ENCODE measurements at regions not wholly inside any gene's neighbourhood (a gene's known extent, or its start where the extent isn't known, plus 50 kb on each side); places are given as distances from the start of the nearest gene placed in this dataset.

DNA sequence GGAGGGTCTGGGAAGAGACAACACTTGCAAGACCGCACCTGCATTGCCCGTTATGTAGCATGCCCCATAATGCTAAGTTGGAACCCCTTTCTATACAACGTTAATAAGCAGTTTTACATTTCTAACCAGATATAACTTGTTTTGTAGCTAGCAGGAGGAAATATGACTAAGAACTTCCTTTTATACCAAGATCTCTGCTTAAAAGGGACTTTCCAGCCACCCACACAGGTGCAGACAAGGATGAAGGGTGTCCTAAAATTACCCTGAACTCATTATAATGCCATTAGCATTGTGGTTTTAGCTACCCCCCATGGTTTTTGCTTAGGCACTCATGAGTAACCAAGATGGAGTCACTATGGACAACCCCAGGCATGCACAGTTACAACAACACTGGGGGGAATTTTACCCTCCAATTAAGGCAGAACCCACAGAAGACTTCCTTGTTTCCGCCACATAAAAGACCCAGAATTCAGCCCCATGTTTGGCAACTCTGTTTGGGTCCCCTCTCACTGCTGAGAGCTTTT lies 362.8 kb downstream of the CBLN2 start:
- no peak for DNase-seq (ENCODE audit: low spot score)

- no peak for DNase-seq (ENCODE audit: low spot score)
Observed at GRCh38 chr18:72180689-72181088, 363.5 kb downstream of the CBLN2 start.

DNA sequence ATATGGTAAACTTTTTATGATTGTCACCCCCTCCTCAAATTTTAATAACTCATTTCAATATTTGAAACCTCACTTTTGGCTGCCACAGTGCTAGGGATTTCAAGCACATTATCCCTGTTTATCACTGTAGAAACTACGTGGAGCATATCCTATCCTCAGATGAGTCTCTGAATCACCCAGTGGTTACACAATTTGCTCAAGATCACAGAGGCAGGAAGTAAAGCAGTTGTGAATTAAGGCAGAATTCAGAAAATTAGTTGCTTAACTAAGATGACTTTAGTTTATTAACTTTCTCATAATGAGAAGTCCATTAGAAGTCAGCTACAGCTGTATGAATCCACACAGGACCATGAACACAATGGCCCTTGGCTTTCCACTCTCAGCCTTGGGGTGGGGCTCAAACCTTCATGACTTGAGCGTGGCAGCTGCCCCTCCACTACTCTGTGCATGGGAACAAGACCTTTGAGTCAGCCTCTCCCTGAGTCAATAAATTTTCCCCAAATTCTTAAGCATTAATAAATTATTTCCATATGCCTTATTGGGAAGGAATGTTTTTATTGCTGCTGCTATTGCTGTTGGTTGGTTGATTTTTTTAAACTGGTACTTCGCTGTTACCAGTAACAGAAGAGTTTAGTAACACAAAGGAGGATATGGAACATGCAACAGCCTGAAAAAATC lies 369.0 kb downstream of the CBLN2 start:
- DNase-seq (ENCODE audit: low spot score), result no peak

DNA sequence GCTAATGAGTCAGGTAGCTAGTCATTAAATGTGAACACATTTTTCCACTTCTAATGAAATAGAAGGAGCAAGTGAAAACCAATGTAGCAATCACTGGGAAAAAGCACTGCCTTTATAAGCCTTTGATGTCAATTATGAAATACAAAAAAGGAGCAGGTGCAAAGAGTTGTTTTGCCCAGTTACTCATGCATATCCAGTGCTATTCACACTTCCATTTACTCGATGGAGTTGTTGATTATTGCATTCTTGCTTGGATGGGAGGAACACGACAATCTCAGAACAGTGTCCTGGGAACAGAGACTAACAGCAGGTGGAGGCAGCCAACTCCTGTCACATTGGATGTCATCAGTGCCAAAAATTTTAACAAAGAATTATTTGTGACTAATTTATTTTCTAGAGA lies 372.5 kb downstream of the CBLN2 start:
- no peak for DNase-seq (ENCODE audit: low spot score)

GRCh38 chr18:72161691-72162090 lies 382.5 kb downstream of the CBLN2 start:
- no peak for DNase-seq (ENCODE audit: low spot score)

DNA sequence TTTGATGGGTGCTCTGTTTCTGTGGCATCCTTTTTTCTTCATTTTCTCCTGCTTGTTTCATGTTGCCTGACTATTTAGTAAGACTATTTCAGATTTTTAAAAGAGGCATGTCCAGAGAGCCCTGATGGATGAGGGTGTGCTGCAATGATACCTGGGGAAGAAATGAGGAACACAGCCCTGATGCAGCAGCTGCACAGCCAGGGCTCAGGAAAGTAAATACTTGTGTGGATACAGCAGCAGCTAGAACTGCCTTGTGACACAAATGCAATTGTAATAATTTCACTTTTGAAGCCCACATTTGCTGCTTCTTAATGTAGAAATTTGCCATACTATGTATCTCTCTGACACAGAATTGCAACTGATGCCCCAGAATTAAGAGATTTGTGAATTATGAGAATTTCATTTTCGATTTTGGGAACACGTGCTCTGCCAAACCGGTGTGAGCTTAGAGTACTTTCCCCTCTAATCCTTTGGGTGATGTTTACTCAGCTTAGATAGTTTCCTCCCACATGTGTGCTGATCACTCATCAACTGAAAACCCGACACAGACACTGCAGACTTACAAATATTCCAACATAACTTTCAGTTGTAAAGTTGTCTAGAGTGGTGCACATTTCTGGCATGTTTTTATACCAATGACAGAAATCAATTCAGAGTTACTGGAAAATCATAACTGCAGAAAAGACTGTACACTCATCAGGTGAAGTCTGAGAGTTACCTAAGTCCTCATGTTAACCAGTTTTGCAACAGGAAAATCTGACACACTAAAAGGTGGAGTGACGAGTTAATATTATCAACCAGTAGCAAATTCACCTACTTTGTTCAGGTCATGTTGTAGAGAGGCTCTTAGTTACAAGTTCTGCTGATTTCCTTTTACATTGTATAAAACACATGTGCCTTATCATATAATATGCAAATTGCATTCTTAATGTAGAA lies 383.4 kb downstream of the CBLN2 start:
- DNase-seq (ENCODE audit: low spot score), result no peak

- no peak for DNase-seq (ENCODE audit: low spot score)
Observed at GRCh38 chr18:72155327-72155726, 388.8 kb downstream of the CBLN2 start.

- no peak for DNase-seq (ENCODE audit: low spot score)
Observed at GRCh38 chr18:72154926-72155325, 389.2 kb downstream of the CBLN2 start.

DNA sequence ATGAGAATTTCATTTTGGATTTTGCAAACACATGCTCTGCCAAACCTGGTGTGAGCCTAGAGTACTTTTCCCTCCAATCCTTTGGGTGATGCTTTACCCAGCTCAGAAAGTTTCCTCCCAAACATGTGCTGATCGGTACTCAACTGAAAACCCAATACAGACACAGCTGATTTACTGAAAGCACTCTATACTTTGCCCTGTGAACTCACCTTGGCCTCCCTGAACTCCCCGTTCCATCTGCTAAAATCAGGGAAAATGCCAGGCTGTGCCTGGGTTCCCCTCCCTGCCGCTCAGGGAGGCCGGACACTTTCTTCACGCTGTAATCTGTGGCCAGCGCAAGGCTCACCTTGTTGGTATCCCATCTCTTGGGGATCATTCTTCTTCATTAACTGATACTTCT lies 391.2 kb downstream of the CBLN2 start:
- no peak for DNase-seq (ENCODE audit: low spot score)

DNA sequence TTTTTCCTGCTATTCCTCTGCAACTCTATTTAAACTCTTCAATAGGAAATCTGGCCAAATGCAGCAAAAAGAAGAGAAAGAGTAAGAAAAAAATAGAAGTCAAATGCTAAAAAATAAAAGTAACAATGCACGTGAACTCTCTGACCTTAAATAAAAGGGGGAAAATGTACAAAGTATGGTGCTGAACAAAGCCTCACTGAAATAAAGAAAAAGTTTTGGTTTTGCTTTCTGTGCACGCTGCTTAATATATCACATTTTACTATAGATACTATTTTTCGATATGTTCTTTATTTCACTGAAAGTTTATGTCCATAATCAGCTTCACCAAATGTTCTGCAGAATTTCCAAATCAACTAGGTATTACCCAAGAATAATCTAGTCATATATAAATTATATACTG lies 396.3 kb downstream of the CBLN2 start:
- DNase-seq (ENCODE audit: low spot score), result no peak

- DNase-seq (ENCODE audit: low spot score), result no peak
Observed at GRCh38 chr18:72140007-72140406, 404.1 kb downstream of the CBLN2 start.

- no peak for DNase-seq (ENCODE audit: low spot score)
Observed at GRCh38 chr18:72128649-72129048, 415.5 kb downstream of the CBLN2 start.

DNA sequence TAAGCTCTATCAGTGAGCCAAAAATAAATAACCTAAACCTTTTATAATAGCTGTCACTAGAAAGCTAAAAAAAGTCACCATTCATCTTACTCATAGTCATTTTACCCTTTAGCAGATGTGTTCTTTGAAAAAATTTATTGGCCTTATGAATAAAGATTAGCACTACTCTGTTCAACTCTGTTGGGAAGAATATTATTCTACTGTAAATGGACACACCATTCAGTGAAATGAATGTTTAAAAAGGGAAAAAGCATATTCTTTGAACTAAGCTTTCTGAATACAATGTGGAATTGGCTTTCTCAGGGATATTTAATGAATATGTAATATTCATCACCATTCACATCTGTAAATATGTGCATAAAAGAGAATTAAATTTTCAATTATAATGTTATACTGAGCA lies 422.0 kb downstream of the CBLN2 start:
- no peak for DNase-seq (ENCODE audit: low spot score)

DNA sequence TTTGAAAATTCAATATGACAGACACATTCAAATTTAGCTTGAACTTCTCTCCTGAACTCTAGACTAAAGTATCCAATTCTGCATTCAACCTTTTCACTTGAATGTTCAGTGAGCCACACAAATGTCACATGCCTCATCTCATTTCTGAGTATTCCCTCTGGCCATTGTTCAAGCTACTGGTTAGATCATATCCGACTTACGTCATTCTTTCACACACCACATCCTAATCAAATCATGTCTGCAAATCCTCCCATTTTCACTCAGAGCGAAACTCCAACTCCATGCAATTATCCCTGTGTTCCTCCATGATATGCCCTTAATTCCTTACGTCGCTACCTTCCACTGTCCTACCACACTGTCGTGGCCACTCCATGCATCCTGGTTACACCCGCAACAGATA lies 425.1 kb downstream of the CBLN2 start:
- DNase-seq (ENCODE audit: low spot score), result no peak

- no peak for DNase-seq (ENCODE audit: low spot score)
Observed at GRCh38 chr18:72114801-72115594, 429.1 kb downstream of the CBLN2 start.

- no peak for DNase-seq (ENCODE audit: low spot score)
Observed at GRCh38 chr18:72107647-72108383, 436.3 kb downstream of the CBLN2 start.

DNA sequence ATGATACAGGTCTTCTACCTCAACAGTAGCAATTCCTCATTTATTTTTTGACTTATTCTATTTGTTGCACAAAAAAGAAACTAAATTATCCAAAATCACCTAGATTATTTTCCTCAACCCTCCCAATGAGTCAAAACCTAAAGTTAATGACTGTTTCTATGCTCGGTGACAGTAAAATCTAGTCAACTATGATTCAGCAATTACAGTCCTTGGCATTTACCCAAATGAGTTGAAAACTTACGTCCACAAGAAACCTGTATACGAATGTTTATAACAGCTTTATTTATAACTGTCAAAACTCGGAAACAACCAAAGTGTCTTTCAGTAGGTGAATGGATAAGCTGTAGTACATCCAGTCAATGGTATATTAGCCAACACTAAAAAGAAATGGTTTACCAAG lies 439.3 kb downstream of the CBLN2 start:
- no peak for DNase-seq (ENCODE audit: low spot score)

DNA sequence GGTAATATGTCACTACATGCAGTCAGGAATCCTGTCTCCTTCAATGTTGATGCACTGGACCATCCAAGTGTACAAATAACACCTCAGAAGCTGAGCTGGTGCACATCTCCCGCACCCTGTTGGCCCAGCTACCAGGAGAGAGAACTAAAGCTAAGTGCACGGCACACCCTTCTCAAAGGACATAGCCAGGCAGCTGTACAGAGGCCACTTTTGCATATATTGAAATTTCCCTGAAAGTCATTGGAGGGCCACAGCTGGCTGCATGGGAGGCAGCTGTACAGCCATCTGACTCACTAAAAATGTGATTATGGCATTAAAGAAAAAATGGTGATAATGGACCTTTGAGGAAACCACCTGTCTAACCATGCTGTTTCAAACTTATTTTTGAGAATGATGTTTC lies 441.7 kb downstream of the CBLN2 start:
- no peak for DNase-seq (ENCODE audit: low spot score)

DNA sequence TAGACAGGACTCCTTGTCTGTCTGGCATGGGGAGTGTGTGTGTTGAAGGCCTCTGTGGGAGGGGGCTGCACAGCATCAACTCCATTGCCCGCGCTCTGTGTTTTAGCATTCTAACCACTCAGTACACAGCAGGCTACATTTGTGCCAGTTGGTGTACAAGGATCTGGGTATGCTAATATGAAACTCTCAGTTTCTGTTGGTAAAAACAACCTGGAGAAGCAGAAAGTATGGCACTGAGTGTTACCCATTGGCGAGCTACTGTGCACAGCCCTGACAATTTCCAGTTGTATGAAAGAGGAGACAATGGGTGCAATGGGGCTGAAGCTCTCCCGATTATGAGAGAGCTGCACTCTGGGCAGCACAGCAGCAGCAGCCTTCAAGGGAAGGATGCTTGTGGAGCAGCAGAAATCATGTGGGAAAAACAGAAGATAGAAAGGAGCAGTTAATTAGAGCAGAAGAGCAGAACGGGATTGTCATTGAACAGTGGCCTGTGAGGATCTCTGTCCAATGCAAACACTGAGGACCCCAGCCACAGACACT lies 443.6 kb downstream of the CBLN2 start:
- no peak for DNase-seq (ENCODE audit: low spot score)

DNA sequence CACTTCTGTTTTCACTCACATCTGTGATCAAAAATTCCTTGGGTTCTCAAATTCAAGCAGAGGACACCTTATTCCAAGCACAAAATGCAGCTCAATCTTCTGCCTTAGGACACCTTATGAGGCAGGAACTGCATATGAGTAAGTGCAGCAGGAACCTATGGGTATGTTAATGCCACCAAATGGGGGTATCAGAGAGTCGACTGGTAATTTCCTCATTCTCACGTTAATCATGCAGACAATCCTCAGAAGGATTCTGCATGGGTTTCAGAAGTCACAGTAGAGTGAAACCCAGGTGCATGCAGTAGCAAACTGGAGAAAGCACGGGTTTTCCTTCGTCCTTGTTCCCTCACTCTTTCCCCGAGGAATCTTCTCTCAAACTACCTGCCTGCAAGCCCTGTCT lies 452.8 kb downstream of the CBLN2 start:
- no peak for DNase-seq (ENCODE audit: low spot score)

GRCh38 chr18:72089432-72089831 lies 454.7 kb downstream of the CBLN2 start:
- no peak for DNase-seq (ENCODE audit: low spot score)

All from D341Med (cell line).